Renal cortex interstitium (tissue), 11 donors: ENCODE measurements at regions not wholly inside any gene's neighbourhood (a gene's known extent, or its start where the extent isn't known, plus 50 kb on each side); places are given as distances from the start of the nearest gene placed in this dataset.

ENCODE experiments used
- DNase-seq, 11 donors: peaks; one replicate each; pipeline ENCODE4 v3.0.0-alpha.2; 2013; ENCODE audit warnings: low read depth in 9 of 11, low spot score in 4 of 11; ENCODE audit errors: extremely low read depth in 1 of 11

- DNase-seq = no peak
Observed at GRCh38 chr15:35320158-35320780, 225.7 kb downstream of the DPH6 start.

- DNase-seq = no peak
Observed at GRCh38 chr15:35319354-35319753, 226.6 kb downstream of the DPH6 start.

- DNase-seq = no peak
Observed at GRCh38 chr15:35317217-35317616, 228.7 kb downstream of the DPH6 start.

- DNase-seq = no peak
Observed at GRCh38 chr15:35312344-35312743, 227.2 kb upstream of the NANOGP8 start.

- DNase-seq = no peak
Observed at GRCh38 chr15:35311615-35312014, 226.5 kb upstream of the NANOGP8 start.

- no peak for DNase-seq
Observed at GRCh38 chr15:35309886-35310285, 224.8 kb upstream of the NANOGP8 start.

- peak in 6 of 11 donors; percentile 56 to 81 (median 75) for DNase-seq
Observed at GRCh38 chr15:35308802-35309201, 223.7 kb upstream of the NANOGP8 start.

GRCh38 chr15:35307676-35308075 lies 222.6 kb upstream of the NANOGP8 start:
- no peak for DNase-seq

- DNase-seq = no peak
Observed at GRCh38 chr15:35307026-35307425, 221.9 kb upstream of the NANOGP8 start.

GRCh38 chr15:35306361-35306981 lies 221.4 kb upstream of the NANOGP8 start:
- DNase-seq = peak in 1 of 11 donors; percentile 51

GRCh38 chr15:35305946-35306345 lies 220.9 kb upstream of the NANOGP8 start:
- DNase-seq = peak in 2 of 11 donors; percentile 59 to 67

GRCh38 chr15:35305031-35305550 lies 220.0 kb upstream of the NANOGP8 start:
- no peak for DNase-seq

GRCh38 chr15:35304389-35304788 lies 219.3 kb upstream of the NANOGP8 start:
- DNase-seq = no peak

GRCh38 chr15:35302334-35302733 lies 217.2 kb upstream of the NANOGP8 start:
- no peak for DNase-seq

GRCh38 chr15:35301088-35301487 lies 216.0 kb upstream of the NANOGP8 start:
- no peak for DNase-seq

GRCh38 chr15:35299059-35299735 lies 214.1 kb upstream of the NANOGP8 start:
- DNase-seq = no peak

- DNase-seq = no peak
Observed at GRCh38 chr15:35298509-35298908, 213.4 kb upstream of the NANOGP8 start.

GRCh38 chr15:35293353-35294130 lies 208.4 kb upstream of the NANOGP8 start:
- DNase-seq = no peak

- no peak for DNase-seq
Observed at GRCh38 chr15:35290301-35290721, 205.2 kb upstream of the NANOGP8 start.
